HCT116 (cell line): ENCODE measurements at regions not wholly inside any gene's neighbourhood (a gene's known extent, or its start where the extent isn't known, plus 50 kb on each side); places are given as distances from the start of the nearest gene placed in this dataset.

Experiments used
- ATAC-seq: fragments of 200-7000 bp; cut with Tn5 transposase; 2 replicates; pipeline ENCODE4 v1.9.1; 2020; ENCODE audit warnings: mild to moderate bottlenecking, moderate library complexity
- BruUV-seq: library from RNA; stranded (reverse); fragments of 400-500 nt; replicated peaks from 2 replicates; lab custom pipeline; 2021; lab: Mats Ljungman, UMichigan
- CTCF ChIA-PET: fragments of 300-600 bp; sonication (Branson Sonifier 250); formaldehyde crosslinking; loops from one replicate; lab custom pipeline; 2021; ENCODE audit warnings: antibody characterized with exemption; lab: Charles Lee
- POLR2A ChIA-PET: fragments of 300-600, 350-600 bp; sonication (Branson Sonifier 250); formaldehyde crosslinking; loops from one replicate; lab custom pipeline; 2021; ENCODE audit warnings: antibody characterized with exemption; lab: Charles Lee
- RAD21 ChIA-PET, 2 experiments: fragments of 300-600 bp; sonication (Branson Sonifier 250); formaldehyde crosslinking; loops; one replicate each; lab custom pipeline; 2023; ENCODE audit warnings: low total read pairs in 2 of 2; ENCODE audit not compliant: uncharacterized antibody in 2 of 2, unreplicated experiment in 2 of 2, low non-redundant PET in 1 of 2; lab: Charles Lee
- DNase-seq: peaks from one replicate; pipeline ENCODE4 v3.0.0-alpha.2; 2010; ENCODE audit warnings: low read depth, low spot score
- H2AFZ ChIP-seq: fragments of 200-600 bp; shearing (Covaris generic), sonication (generic); 2 replicates; pipeline ENCODE4 v1.6.1; 2017; ENCODE audit warnings: low read depth, mixed run types, mixed read lengths, antibody characterized with exemption, low read length; ENCODE audit not compliant: poor library complexity, severe bottlenecking
- H3K27ac ChIP-seq: 2 replicates; pipeline ENCODE4 v1.5.1; 2012; ENCODE audit warnings: low read depth, low read length
- H3K27me3 ChIP-seq: fragments of 200-600 bp; sonication (generic); 2 replicates; pipeline ENCODE4 v1.6.1; 2016; ENCODE audit warnings: mixed run types, low read length, mixed read lengths; ENCODE audit not compliant: insufficient read depth
- H3K36me3 ChIP-seq, 2 experiments: fragments of 200-500 bp in 1 of 2; fragments of 200-600 bp in 1 of 2; sonication (Bioruptor generic) in 1 of 2; sonication (generic) in 1 of 2; 2 replicates each; pipeline versions ENCODE4 v1.5.1 to v1.6.1; 2014 to 2016; ENCODE audit warnings: low read length in 2 of 2, inconsistent platforms in 1 of 2, mixed read lengths in 1 of 2, mixed run types in 1 of 2; ENCODE audit not compliant: insufficient read depth in 2 of 2, control insufficient read depth in 1 of 2
- H3K4me1 ChIP-seq, 2 experiments: fragments of 200-600 bp in 1 of 2; sonication (generic) in 1 of 2; 2 replicates each; pipeline versions ENCODE4 v1.5.1 to v1.6.1; 2012 to 2017; ENCODE audit warnings: low read length in 2 of 2, inconsistent platforms in 1 of 2, mild to moderate bottlenecking in 1 of 2, mixed read lengths in 1 of 2, mixed run types in 1 of 2, moderate library complexity in 1 of 2; ENCODE audit not compliant: insufficient read depth in 2 of 2, control insufficient read depth in 1 of 2
- H3K4me2 ChIP-seq: fragments of 200-600 bp; sonication (generic); 2 replicates; pipeline ENCODE4 v1.6.1; 2017; ENCODE audit warnings: mixed run types, low read length, mixed read lengths
- H3K4me3 ChIP-seq, 2 experiments: fragments of 200-600 bp in 1 of 2; sonication (generic) in 1 of 2; replicated peaks in 1 of 2; 2 replicates each; pipeline ENCODE4 v1.5.1; 2011 to 2016; ENCODE audit warnings: low read length in 2 of 2, control low read depth in 1 of 2, low read depth in 1 of 2, mild to moderate bottlenecking in 1 of 2, mixed read lengths in 1 of 2, mixed run types in 1 of 2
- H3K79me2 ChIP-seq: fragments of 200-600 bp; sonication (generic); 2 replicates; pipeline ENCODE4 v1.6.1; 2017; ENCODE audit warnings: mild to moderate bottlenecking, mixed run types, low read length, moderate library complexity, mixed read lengths; ENCODE audit not compliant: insufficient read depth
- H3K9ac ChIP-seq: fragments of 200-600 bp; sonication (generic); 2 replicates; pipeline ENCODE4 v1.6.1; 2016; ENCODE audit warnings: low read length, mixed read lengths
- H3K9me2 ChIP-seq: fragments of 200-600 bp; sonication (generic), shearing (Covaris generic); 2 replicates; pipeline ENCODE4 v1.6.1; 2017; ENCODE audit warnings: mixed run types, mild to moderate bottlenecking, moderate library complexity; ENCODE audit not compliant: insufficient read depth
- H3K9me3 ChIP-seq, 2 experiments: fragments of 200-500 bp in 1 of 2; fragments of 200-600 bp in 1 of 2; sonication (Bioruptor generic) in 1 of 2; sonication (generic) in 1 of 2; 2 replicates each; pipeline ENCODE4 v1.6.1; 2014 to 2017; ENCODE audit warnings: low read length in 2 of 2, mixed read lengths in 2 of 2, inconsistent platforms in 1 of 2, low read depth in 1 of 2, mild to moderate bottlenecking in 1 of 2, mixed run types in 1 of 2, moderate library complexity in 1 of 2; ENCODE audit not compliant: control insufficient read depth in 1 of 2, insufficient read depth in 1 of 2
- H4K20me1 ChIP-seq: fragments of 200-600 bp; sonication (generic), shearing (Covaris generic); 2 replicates; pipeline ENCODE4 v1.6.1; 2017; ENCODE audit warnings: mixed run types, mild to moderate bottlenecking, moderate library complexity; ENCODE audit not compliant: insufficient read depth
- ATF3 ChIP-seq: IDR thresholded peaks from 2 replicates; pipeline ENCODE4 v1.6.1; 2012
- CBX3 ChIP-seq: IDR thresholded peaks from 2 replicates; pipeline ENCODE4 v1.6.1; 2012; ENCODE audit warnings: low read depth
- CEBPB ChIP-seq: IDR thresholded peaks from 2 replicates; pipeline ENCODE4 v1.6.1; 2012; ENCODE audit warnings: low read depth
- EGR1 ChIP-seq: IDR thresholded peaks from 2 replicates; pipeline ENCODE4 v1.6.1; 2012; ENCODE audit warnings: low read depth
- EZH2 ChIP-seq: fragments of 200-600 bp; sonication (generic); IDR thresholded peaks from 2 replicates; pipeline ENCODE4 v1.6.1; 2017; ENCODE audit warnings: antibody characterized with exemption, mixed run types
- POLR2A ChIP-seq: IDR thresholded peaks from 2 replicates; pipeline ENCODE4 v1.7.0; 2011; ENCODE audit warnings: borderline replicate concordance; ENCODE audit not compliant: insufficient read depth, insufficient read length; ENCODE audit errors: extremely low read depth
- POLR2AphosphoS5 ChIP-seq: IDR thresholded peaks from 2 replicates; pipeline ENCODE4 v1.6.1; 2011; ENCODE audit warnings: mild to moderate bottlenecking, low read depth, low read length, moderate library complexity
- RAD21 ChIP-seq: IDR thresholded peaks from 2 replicates; pipeline ENCODE4 v1.6.1; 2012; ENCODE audit warnings: low read depth, mild to moderate bottlenecking
- SRF ChIP-seq: IDR thresholded peaks from 2 replicates; pipeline ENCODE4 v1.6.1; 2012; ENCODE audit warnings: low read depth
- TCF7L2 ChIP-seq: IDR thresholded peaks from 2 replicates; pipeline ENCODE4 v1.7.0; 2011; ENCODE audit warnings: borderline replicate concordance, inconsistent platforms; ENCODE audit not compliant: insufficient read depth, insufficient read length; ENCODE audit errors: extremely low read depth
- ZFX ChIP-seq: fragments of 450-650 bp; IDR thresholded peaks from 2 replicates; pipeline ENCODE4 v1.6.1; 2017
- intact Hi-C: fragments of 100-400 bp; cut with micrococcal nuclease; formaldehyde crosslinking; loops from 2 replicates; pipeline ENCODE4 v1.10.0; 2022
- TF ChIP-seq, protein P1 (sequence below), 3 experiments: fragments of 200-600 bp in 1 of 3; sonication (generic) in 1 of 3; IDR thresholded peaks in 2 of 3; conservative IDR thresholded peaks in 1 of 3; 2 replicates each; pipeline ENCODE4 v1.5.1; 2012 to 2017; ENCODE audit warnings: low read depth in 2 of 3, low read length in 2 of 3, antibody characterized with exemption in 1 of 3, borderline replicate concordance in 1 of 3, control low read depth in 1 of 3, mild to moderate bottlenecking in 1 of 3, mixed read lengths in 1 of 3, mixed run types in 1 of 3, moderate library complexity in 1 of 3; ENCODE audit not compliant: insufficient read depth in 1 of 3

DNA sequence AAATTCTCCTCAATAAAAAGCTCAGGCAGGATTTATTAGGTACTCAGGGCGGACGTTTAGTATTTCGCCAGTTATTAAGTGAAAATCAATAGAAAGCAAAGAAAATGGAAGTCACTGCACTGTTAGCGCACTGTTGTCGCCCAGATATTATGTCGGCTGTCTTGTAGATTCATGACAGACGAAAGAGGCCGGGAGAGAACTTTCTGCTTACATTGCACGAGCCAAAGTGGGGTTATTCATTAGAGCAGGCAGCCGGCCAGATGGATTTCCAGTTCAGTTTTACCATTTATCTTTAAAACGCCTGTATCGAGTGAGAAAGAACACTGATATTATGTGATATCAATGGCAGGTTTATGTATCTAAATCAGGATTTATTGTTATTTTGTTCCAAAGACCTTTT is 866.0 kb upstream of the NR2F2 start:
- no peaks in the 10 kb centered on the region for H3K27me3 ChIP-seq
- H3K4me2 ChIP-seq: no peak overlapping the region
- ChIA-PET POLR2A (no interaction called here), CTCF (no interaction called here), RAD21 (no interaction called here)
- no peak overlapping the region for H3K9ac ChIP-seq
- no peak for ATAC-seq
- H4K20me1 ChIP-seq: no peaks in the 10 kb centered on the region
- H3K4me1 ChIP-seq: no peaks in the 10 kb centered on the region
- no peaks in the 10 kb centered on the region for H3K9me2 ChIP-seq
- no peaks in the 10 kb centered on the region for H3K9me3 ChIP-seq
- BruUV-seq: no TSS peak
- TF ChIP-seq POLR2A: no peak
- no peak for TF ChIP-seq EGR1
- TF ChIP-seq POLR2AphosphoS5: no peak
- no peak for TF ChIP-seq ATF3
- no peak for TF ChIP-seq RAD21
- TF ChIP-seq, protein P1, sequence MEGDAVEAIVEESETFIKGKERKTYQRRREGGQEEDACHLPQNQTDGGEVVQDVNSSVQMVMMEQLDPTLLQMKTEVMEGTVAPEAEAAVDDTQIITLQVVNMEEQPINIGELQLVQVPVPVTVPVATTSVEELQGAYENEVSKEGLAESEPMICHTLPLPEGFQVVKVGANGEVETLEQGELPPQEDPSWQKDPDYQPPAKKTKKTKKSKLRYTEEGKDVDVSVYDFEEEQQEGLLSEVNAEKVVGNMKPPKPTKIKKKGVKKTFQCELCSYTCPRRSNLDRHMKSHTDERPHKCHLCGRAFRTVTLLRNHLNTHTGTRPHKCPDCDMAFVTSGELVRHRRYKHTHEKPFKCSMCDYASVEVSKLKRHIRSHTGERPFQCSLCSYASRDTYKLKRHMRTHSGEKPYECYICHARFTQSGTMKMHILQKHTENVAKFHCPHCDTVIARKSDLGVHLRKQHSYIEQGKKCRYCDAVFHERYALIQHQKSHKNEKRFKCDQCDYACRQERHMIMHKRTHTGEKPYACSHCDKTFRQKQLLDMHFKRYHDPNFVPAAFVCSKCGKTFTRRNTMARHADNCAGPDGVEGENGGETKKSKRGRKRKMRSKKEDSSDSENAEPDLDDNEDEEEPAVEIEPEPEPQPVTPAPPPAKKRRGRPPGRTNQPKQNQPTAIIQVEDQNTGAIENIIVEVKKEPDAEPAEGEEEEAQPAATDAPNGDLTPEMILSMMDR (IDR thresholded peaks at IDR 0.05 in 2 of 3, conservative IDR thresholded peaks at IDR 0.05 in 1 of 3; ENCODE audit: borderline replicate concordance in 1 of 3, insufficient read depth in 1 of 3, low read depth in 2 of 3, low read length in 2 of 3): no peak
- TF ChIP-seq CEBPB: no peak
- TF ChIP-seq ZFX: no peak
- no peak for TF ChIP-seq TCF7L2
- TF ChIP-seq SRF: no peak
- TF ChIP-seq CBX3: no peak
- TF ChIP-seq EZH2: no peak
- H3K4me3 ChIP-seq: no peak overlapping the region
- DNase-seq: no peak
- intact Hi-C loops: no loop called here
- no peak overlapping the region for H2AFZ ChIP-seq
- H3K36me3 ChIP-seq: no peaks in the 10 kb centered on the region
- H3K27ac ChIP-seq: no peak overlapping the region
- no peaks in the 10 kb centered on the region for H3K79me2 ChIP-seq
